CD14-positive monocyte (primary cell): ENCODE measurements at regions not wholly inside any gene's neighbourhood (a gene's known extent, or its start where the extent isn't known, plus 50 kb on each side); places are given as distances from the start of the nearest gene placed in this dataset.
"Not testable (repeated sequence)": the region's sequence is repeated elsewhere in the genome, so short reads cannot be mapped to it uniquely, and the experiment has no call there.

ENCODE experiments used
- DNase-seq, 3 donors: peaks; one replicate each; pipeline ENCODE4 v3.0.0-alpha.2; 2011 to 2022
- H2AFZ ChIP-seq: 2 replicates; pipeline ENCODE4 v1.6.0; 2012; ENCODE audit warnings: mild to moderate bottlenecking, low read depth, low read length, inconsistent platforms; ENCODE audit not compliant: insufficient read depth, poor library complexity, severe bottlenecking
- H3K27ac ChIP-seq, 2 donors: 1 replicate in 1 of 2; 2 replicates in 1 of 2; pipeline ENCODE4 v1.5.1; 2012 to 2013; ENCODE audit warnings: low read length in 2 of 2, control low read depth in 1 of 2, inconsistent platforms in 1 of 2, low read depth in 1 of 2, mild to moderate bottlenecking in 1 of 2
- H3K27me3 ChIP-seq, 2 donors: one replicate each; pipeline versions ENCODE4 v1.6.0 to v1.6.1; 2011 to 2013; ENCODE audit warnings: low read length in 2 of 2; ENCODE audit not compliant: control insufficient read depth in 2 of 2, insufficient read depth in 2 of 2
- H3K36me3 ChIP-seq, 2 donors: replicated peaks in 1 of 2; 1 replicate in 1 of 2; 2 replicates in 1 of 2; pipeline versions ENCODE4 v1.5.1 to v1.6.1; 2012 to 2013; ENCODE audit warnings: low read length in 2 of 2, control low read depth in 1 of 2, inconsistent platforms in 1 of 2, mild to moderate bottlenecking in 1 of 2; ENCODE audit not compliant: insufficient read depth in 2 of 2, control insufficient read depth in 1 of 2
- H3K4me1 ChIP-seq, 2 donors: 1 replicate in 1 of 2; 2 replicates in 1 of 2; pipeline versions ENCODE4 v1.5.1 to v1.6.1; 2012 to 2013; ENCODE audit warnings: low read length in 2 of 2, control low read depth in 1 of 2, inconsistent platforms in 1 of 2, mild to moderate bottlenecking in 1 of 2, moderate library complexity in 1 of 2; ENCODE audit not compliant: insufficient read depth in 2 of 2, control insufficient read depth in 1 of 2
- H3K4me2 ChIP-seq: replicated peaks from 2 replicates; pipeline ENCODE3; 2012; ENCODE audit warnings: low read length, moderate library complexity, mild to moderate bottlenecking; ENCODE audit not compliant: poor library complexity, severe bottlenecking; ENCODE audit errors: extremely low read depth
- H3K4me3 ChIP-seq, 3 experiments: fragments of 200-600 bp in 1 of 3; sonication (generic) in 1 of 3; replicated peaks in 1 of 3; 1 replicate in 2 of 3; 2 replicates in 1 of 3; pipeline ENCODE4 v1.5.1; 2011 to 2013; ENCODE audit warnings: low read length in 3 of 3, mild to moderate bottlenecking in 3 of 3, control low read depth in 2 of 3, low read depth in 2 of 3, inconsistent platforms in 1 of 3, moderate library complexity in 1 of 3
- H3K79me2 ChIP-seq: 2 replicates; pipeline ENCODE4 v1.6.0; 2012; ENCODE audit warnings: mild to moderate bottlenecking, control low read depth, inconsistent platforms, low read length, moderate library complexity; ENCODE audit not compliant: insufficient read depth
- H3K9ac ChIP-seq: 2 replicates; pipeline ENCODE4 v1.6.0; 2017; ENCODE audit warnings: low read length, mild to moderate bottlenecking; ENCODE audit not compliant: insufficient read depth, poor library complexity, severe bottlenecking
- H3K9me3 ChIP-seq, 2 donors: replicated peaks in 1 of 2; 1 replicate in 1 of 2; 2 replicates in 1 of 2; pipeline versions ENCODE4 v1.5.1 to v1.6.1; 2012 to 2013; ENCODE audit warnings: low read length in 2 of 2, control low read depth in 1 of 2; ENCODE audit not compliant: control insufficient read depth in 1 of 2, insufficient read depth in 1 of 2
- H4K20me1 ChIP-seq: 2 replicates; pipeline ENCODE4 v1.6.0; 2012; ENCODE audit warnings: mild to moderate bottlenecking, low read length, control low read depth, moderate library complexity; ENCODE audit not compliant: insufficient read depth
- H3K27ac Mint-ChIP-seq, 7 donors: one replicate each; pipeline ENCODE4 v1.8.0; 2020; ENCODE audit warnings: mild to moderate bottlenecking in 7 of 7, mixed read lengths in 7 of 7, moderate library complexity in 6 of 7, inconsistent platforms in 2 of 7
- H3K27me3 Mint-ChIP-seq, 3 donors: one replicate each; pipeline ENCODE4 v1.8.0; 2021 to 2022; ENCODE audit warnings: low read depth in 3 of 3, mild to moderate bottlenecking in 3 of 3, mixed read lengths in 3 of 3, moderate library complexity in 3 of 3, inconsistent platforms in 1 of 3
- H3K36me3 Mint-ChIP-seq, 2 donors: one replicate each; pipeline ENCODE4 v1.8.0; 2020; ENCODE audit warnings: mixed read lengths in 2 of 2, inconsistent platforms in 1 of 2, mild to moderate bottlenecking in 1 of 2
- H3K4me1 Mint-ChIP-seq: one replicate; pipeline ENCODE4 v1.8.0; 2020; ENCODE audit warnings: mild to moderate bottlenecking, mixed read lengths
- H3K4me3 Mint-ChIP-seq, 2 donors: one replicate each; pipeline ENCODE4 v1.8.0; 2020; ENCODE audit warnings: mild to moderate bottlenecking in 2 of 2, mixed read lengths in 2 of 2, moderate library complexity in 1 of 2
- H3K9me3 Mint-ChIP-seq, 7 donors: one replicate each; pipeline ENCODE4 v1.8.0; 2020 to 2022; ENCODE audit warnings: mixed read lengths in 7 of 7, mild to moderate bottlenecking in 6 of 7, moderate library complexity in 6 of 7, inconsistent platforms in 2 of 7
- WGBS: methylation state at CpG from one replicate; pipeline ENCODE4 v1.1.5; 2013; ENCODE audit warnings: missing lambda C conversion rate; ENCODE audit not compliant: insufficient coverage; 5-methylcytosine and 5-hydroxymethylcytosine counted together
- intact Hi-C, 2 donors: fragments of 100-400 bp; cut with micrococcal nuclease; formaldehyde crosslinking; loops; one replicate each; pipeline versions ENCODE4 v1.15.0 to v1.15.1; 2023
- TF ChIP-seq, protein P1 (sequence below): fragments of 200-600 bp; IDR thresholded peaks from one replicate; pipeline ENCODE4 v1.8.0; 2022; ENCODE audit warnings: antibody characterized with exemption, mild to moderate bottlenecking

DNA sequence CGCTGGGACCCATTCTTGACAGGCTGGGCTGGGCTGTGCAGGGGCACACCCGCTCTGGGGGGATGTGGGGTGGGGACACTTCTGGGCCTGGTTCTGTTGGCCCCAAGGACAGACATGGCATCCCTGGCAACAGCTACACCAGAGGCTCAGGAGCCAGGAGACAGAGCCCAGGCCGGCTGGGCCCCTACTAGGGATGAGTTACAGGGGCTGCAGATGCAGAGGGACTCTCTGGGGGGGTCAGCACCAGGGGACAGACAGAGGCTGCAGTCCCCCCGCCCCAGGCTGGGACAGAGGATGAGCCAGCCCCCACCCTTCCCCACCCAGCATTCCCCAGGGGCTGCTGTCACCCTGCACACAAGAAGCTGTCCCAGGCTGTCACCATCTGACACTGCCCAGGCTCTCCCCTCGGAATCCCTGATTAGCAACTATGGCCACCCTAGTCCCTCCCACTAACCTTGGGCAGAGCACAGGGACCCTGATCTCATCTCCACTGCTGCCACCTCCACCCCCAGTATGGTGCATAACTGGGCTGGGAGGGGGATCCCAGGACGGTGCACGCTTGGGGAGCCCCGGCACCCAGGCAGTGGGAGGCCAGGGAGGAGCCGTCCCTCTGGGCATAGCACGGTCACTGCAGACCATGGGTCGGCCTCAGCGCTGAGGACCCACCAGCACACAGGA lies 67.5 kb upstream of the TUBA3E start:
- H3K27me3 Mint-ChIP-seq, H3K27ac ChIP-seq, H4K20me1 ChIP-seq, H3K27ac Mint-ChIP-seq, intact Hi-C loops, H3K4me2 ChIP-seq, H3K36me3 Mint-ChIP-seq, H3K4me3 ChIP-seq, H3K79me2 ChIP-seq, H2AFZ ChIP-seq, H3K9me3 ChIP-seq, H3K27me3 ChIP-seq, H3K9ac ChIP-seq, H3K4me1 ChIP-seq, H3K36me3 ChIP-seq, H3K4me1 Mint-ChIP-seq, H3K4me3 Mint-ChIP-seq, DNase-seq: not testable (repeated sequence)
- H3K9me3 Mint-ChIP-seq = peaks cover 3 to 16% (median 8%) of the 10 kb centered on the region in 7 donors
- WGBS = 100% methylated on average over 4 of the region's 12 CpGs

DNA sequence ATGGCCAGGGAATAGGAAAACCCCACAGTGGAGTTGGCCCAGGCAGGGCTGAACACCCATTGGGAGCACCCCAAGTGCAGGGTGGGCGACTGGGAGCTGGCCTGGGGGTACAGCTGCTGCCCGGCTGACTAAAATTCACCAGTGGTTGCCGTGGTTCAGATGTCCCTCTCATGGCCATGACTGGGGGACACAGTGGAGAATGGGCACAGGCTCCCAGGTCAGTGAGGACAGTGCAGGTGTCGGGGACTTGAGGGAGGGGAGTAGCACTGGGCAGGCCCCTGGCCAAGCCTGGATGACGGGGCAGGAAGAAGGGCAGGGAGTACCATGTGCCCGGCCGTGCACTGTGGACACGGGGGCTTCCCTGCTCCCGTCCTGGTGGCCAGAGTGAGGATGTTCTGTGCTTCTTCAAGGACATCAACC lies 66.7 kb upstream of the TUBA3E start:
- H3K4me1 ChIP-seq, H3K27ac Mint-ChIP-seq, H3K9ac ChIP-seq, H3K9me3 Mint-ChIP-seq, H3K79me2 ChIP-seq, H3K4me3 ChIP-seq, H3K36me3 ChIP-seq, H3K36me3 Mint-ChIP-seq, H3K4me1 Mint-ChIP-seq, H3K27ac ChIP-seq, H4K20me1 ChIP-seq, H3K4me2 ChIP-seq, H3K4me3 Mint-ChIP-seq, H3K9me3 ChIP-seq, H3K27me3 ChIP-seq, DNase-seq, intact Hi-C loops, H3K27me3 Mint-ChIP-seq, H2AFZ ChIP-seq: not testable (repeated sequence)
- WGBS = 93% methylated on average over 9 of the region's 9 CpGs

DNA sequence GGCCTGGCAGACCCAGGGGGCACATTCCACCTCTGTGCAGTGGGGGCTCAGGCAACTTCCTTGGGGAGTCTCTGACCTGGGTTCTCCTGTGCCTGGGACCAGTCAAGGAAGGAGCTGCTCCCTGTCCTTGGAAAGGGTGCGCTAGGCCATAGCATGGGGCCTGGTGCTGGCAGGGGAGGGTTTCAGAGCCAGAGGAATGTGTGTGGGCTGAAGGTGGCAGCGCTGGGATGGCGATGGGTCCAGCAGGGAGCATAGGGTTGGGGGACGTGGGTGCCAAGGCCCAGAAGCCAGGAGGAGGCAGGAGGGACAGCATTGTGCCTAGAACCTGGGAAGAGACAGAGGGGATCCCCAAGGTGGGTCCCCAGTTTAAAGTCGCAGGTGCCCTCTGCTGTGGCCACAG lies 66.3 kb upstream of the TUBA3E start:
- Histone ChIP-seq H3K27me3 (no peaks in the 10 kb centered on the region), H2AFZ (no peak overlapping the region), H3K36me3 (no peaks in the 10 kb centered on the region), H3K4me3 (no peak overlapping the region), H3K9ac (no peak overlapping the region), H3K27ac (no peak overlapping the region), H3K79me2 (no peaks in the 10 kb centered on the region), H3K9me3 (no peaks in the 10 kb centered on the region), H3K4me1 (no peaks in the 10 kb centered on the region), H3K4me2 (no peak overlapping the region), H4K20me1 (no peaks in the 10 kb centered on the region)
- Mint-ChIP-seq H3K36me3 (no peaks in the 10 kb centered on the region), H3K27me3 (peaks cover 7 to 8% (median 8%) of the 10 kb centered on the region in 3 donors), H3K4me3 (no peak overlapping the region), H3K9me3 (peaks cover 0 to 6% (median 0%) of the 10 kb centered on the region in 7 donors), H3K27ac (no peak overlapping the region), H3K4me1 (no peaks in the 10 kb centered on the region)
- TF ChIP-seq, protein P1, sequence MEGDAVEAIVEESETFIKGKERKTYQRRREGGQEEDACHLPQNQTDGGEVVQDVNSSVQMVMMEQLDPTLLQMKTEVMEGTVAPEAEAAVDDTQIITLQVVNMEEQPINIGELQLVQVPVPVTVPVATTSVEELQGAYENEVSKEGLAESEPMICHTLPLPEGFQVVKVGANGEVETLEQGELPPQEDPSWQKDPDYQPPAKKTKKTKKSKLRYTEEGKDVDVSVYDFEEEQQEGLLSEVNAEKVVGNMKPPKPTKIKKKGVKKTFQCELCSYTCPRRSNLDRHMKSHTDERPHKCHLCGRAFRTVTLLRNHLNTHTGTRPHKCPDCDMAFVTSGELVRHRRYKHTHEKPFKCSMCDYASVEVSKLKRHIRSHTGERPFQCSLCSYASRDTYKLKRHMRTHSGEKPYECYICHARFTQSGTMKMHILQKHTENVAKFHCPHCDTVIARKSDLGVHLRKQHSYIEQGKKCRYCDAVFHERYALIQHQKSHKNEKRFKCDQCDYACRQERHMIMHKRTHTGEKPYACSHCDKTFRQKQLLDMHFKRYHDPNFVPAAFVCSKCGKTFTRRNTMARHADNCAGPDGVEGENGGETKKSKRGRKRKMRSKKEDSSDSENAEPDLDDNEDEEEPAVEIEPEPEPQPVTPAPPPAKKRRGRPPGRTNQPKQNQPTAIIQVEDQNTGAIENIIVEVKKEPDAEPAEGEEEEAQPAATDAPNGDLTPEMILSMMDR = no peak
- no peak for DNase-seq
- WGBS = 81% methylated on average over 5 of the region's 5 CpGs
- intact Hi-C loops = no loop called here
